ENCODE measurements at regions not wholly inside any gene's neighbourhood (a gene's known extent, or its start where the extent isn't known, plus 50 kb on each side); places are given as distances from the start of the nearest gene placed in this dataset.
"Not testable (repeated sequence)": the region's sequence is repeated elsewhere in the genome, so short reads cannot be mapped to it uniquely, and the experiment has no call there.

- DNase-seq; H3K9me2 ChIP-seq (replicated peaks; ENCODE audit: insufficient read depth, low read length); H3K79me2 ChIP-seq (ENCODE audit: low read length); H3K4me1 ChIP-seq (ENCODE audit: low read length); H3K9me3 ChIP-seq (ENCODE audit: low read length); H2AFZ ChIP-seq (ENCODE audit: low read length); H3K36me3 ChIP-seq (ENCODE audit: insufficient read depth, low read length); H4K20me1 ChIP-seq (ENCODE audit: insufficient read depth, low read depth, low read length); H3K4me2 ChIP-seq (ENCODE audit: low read depth, low read length, poor library complexity, severe bottlenecking); H3K9ac ChIP-seq (ENCODE audit: low read length); H3K27ac ChIP-seq (ENCODE audit: low read length); H3K4me3 ChIP-seq (ENCODE audit: low read length); H3K27me3 ChIP-seq (ENCODE audit: low read length): not testable (repeated sequence)
Measured at GRCh38 chr12:92375504-92375903, 229.9 kb upstream of the BTG1 start.

DNA sequence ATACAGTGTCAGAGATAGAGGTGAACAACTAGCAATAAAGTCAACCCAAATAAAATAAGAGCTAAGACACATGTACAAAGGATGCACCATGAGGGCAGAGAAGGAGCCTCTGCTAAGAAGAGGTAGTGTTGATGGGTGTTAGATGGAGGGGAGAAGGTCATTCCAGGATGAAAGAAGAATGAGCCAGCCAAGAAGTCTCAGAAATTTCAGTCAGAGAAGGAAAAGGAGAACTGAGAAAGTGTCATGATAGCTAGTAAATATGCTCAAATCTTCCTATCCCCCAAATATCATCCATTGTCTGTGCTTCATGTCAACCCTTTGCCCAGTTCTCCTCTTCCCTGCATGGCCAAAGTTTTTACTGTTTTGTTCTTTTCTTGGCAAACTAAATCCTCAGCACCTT, 225.2 kb upstream of the BTG1 start:
- H3K27ac ChIP-seq (ENCODE audit: low read length), result no peak overlapping the region
- no peaks in the 10 kb centered on the region for H3K27me3 ChIP-seq (ENCODE audit: low read length)
- no peaks in the 10 kb centered on the region for H3K79me2 ChIP-seq (ENCODE audit: low read length)
- no peak overlapping the region for H2AFZ ChIP-seq (ENCODE audit: low read length)
- no peaks in the 10 kb centered on the region for H4K20me1 ChIP-seq (ENCODE audit: insufficient read depth, low read depth, low read length)
- H3K9ac ChIP-seq (ENCODE audit: low read length), result no peak overlapping the region
- no peak for DNase-seq
- no peak overlapping the region for H3K4me2 ChIP-seq (ENCODE audit: low read depth, low read length, poor library complexity, severe bottlenecking)
- H3K9me3 ChIP-seq (ENCODE audit: low read length), result no peaks in the 10 kb centered on the region
- H3K4me1 ChIP-seq (ENCODE audit: low read length), result no peaks in the 10 kb centered on the region
- no peaks in the 10 kb centered on the region for H3K9me2 ChIP-seq (replicated peaks; ENCODE audit: insufficient read depth, low read length)
- H3K36me3 ChIP-seq (ENCODE audit: insufficient read depth, low read length), result no peaks in the 10 kb centered on the region
- no peak overlapping the region for H3K4me3 ChIP-seq (ENCODE audit: low read length)

DNA sequence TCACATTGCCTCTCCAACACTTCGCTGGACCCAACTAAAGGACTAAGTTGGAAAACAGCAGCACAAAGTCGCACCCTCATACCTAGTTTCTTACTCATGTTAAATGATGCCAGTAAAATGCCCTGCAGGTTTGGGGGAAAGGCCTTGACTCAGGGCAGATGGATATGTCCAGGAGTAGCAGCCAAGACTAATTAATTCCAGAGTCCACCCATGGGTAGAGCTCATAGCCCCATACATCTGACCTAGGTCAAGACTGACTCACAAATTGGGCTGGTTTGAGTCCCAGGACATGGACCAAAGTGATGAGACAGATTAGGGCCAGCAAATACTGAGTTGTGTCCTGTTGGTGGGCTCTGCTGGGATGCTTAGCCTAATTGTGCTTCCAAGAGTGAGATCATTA, 224.0 kb upstream of the BTG1 start:
- no peak overlapping the region for H3K4me2 ChIP-seq (ENCODE audit: low read depth, low read length, poor library complexity, severe bottlenecking)
- H3K9me3 ChIP-seq (ENCODE audit: low read length), result no peaks in the 10 kb centered on the region
- H3K36me3 ChIP-seq (ENCODE audit: insufficient read depth, low read length), result no peaks in the 10 kb centered on the region

GRCh38 chr12:92369056-92369455, 223.4 kb upstream of the BTG1 start:
- Histone ChIP-seq H3K9me2 (replicated peaks; ENCODE audit: insufficient read depth, low read length) (no peaks in the 10 kb centered on the region), H4K20me1 (ENCODE audit: insufficient read depth, low read depth, low read length) (no peaks in the 10 kb centered on the region), H3K4me1 (ENCODE audit: low read length) (peaks cover 15% of the 10 kb centered on the region)

More for the DNA sequence above, 224.0 kb upstream of the BTG1 start:
- H3K4me1 ChIP-seq (ENCODE audit: low read length), result peaks cover 9% of the 10 kb centered on the region
- H3K79me2 ChIP-seq (ENCODE audit: low read length), result no peaks in the 10 kb centered on the region
- no peak overlapping the region for H3K4me3 ChIP-seq (ENCODE audit: low read length)
- H3K9me2 ChIP-seq (replicated peaks; ENCODE audit: insufficient read depth, low read length), result no peaks in the 10 kb centered on the region
- DNase-seq, result no peak
- H4K20me1 ChIP-seq (ENCODE audit: insufficient read depth, low read depth, low read length), result no peaks in the 10 kb centered on the region
- H3K27ac ChIP-seq (ENCODE audit: low read length), result no peak overlapping the region
- H2AFZ ChIP-seq (ENCODE audit: low read length), result no peak overlapping the region
- H3K27me3 ChIP-seq (ENCODE audit: low read length), result no peaks in the 10 kb centered on the region
- no peak overlapping the region for H3K9ac ChIP-seq (ENCODE audit: low read length)

GRCh38 chr12:92365836-92366235, 220.2 kb upstream of the BTG1 start:
- H3K9ac ChIP-seq (ENCODE audit: low read length), result no peak overlapping the region
- no peak overlapping the region for H3K4me2 ChIP-seq (ENCODE audit: low read depth, low read length, poor library complexity, severe bottlenecking)
- no peak for DNase-seq
- H3K9me2 ChIP-seq (replicated peaks; ENCODE audit: insufficient read depth, low read length), result no peaks in the 10 kb centered on the region
- no peaks in the 10 kb centered on the region for H3K27me3 ChIP-seq (ENCODE audit: low read length)
- no peaks in the 10 kb centered on the region for H4K20me1 ChIP-seq (ENCODE audit: insufficient read depth, low read depth, low read length)
- peaks cover 34% of the 10 kb centered on the region for H3K4me1 ChIP-seq (ENCODE audit: low read length)
- no peak overlapping the region for H3K27ac ChIP-seq (ENCODE audit: low read length)
- no peak overlapping the region for H3K4me3 ChIP-seq (ENCODE audit: low read length)
- no peaks in the 10 kb centered on the region for H3K79me2 ChIP-seq (ENCODE audit: low read length)
- H3K9me3 ChIP-seq (ENCODE audit: low read length), result no peaks in the 10 kb centered on the region; the same call in 1 of the 2 replicates
- H2AFZ ChIP-seq (ENCODE audit: low read length), result no peak overlapping the region
- H3K36me3 ChIP-seq (ENCODE audit: insufficient read depth, low read length), result no peaks in the 10 kb centered on the region

More at GRCh38 chr12:92369056-92369455, 223.4 kb upstream of the BTG1 start:
- Histone ChIP-seq H3K27me3 (ENCODE audit: low read length) (no peaks in the 10 kb centered on the region), H3K79me2 (ENCODE audit: low read length) (no peaks in the 10 kb centered on the region), H3K27ac (ENCODE audit: low read length) (no peak overlapping the region), H2AFZ (ENCODE audit: low read length) (no peak overlapping the region), H3K9me3 (ENCODE audit: low read length) (no peaks in the 10 kb centered on the region), H3K4me2 (ENCODE audit: low read depth, low read length, poor library complexity, severe bottlenecking) (no peak overlapping the region), H3K36me3 (ENCODE audit: insufficient read depth, low read length) (no peaks in the 10 kb centered on the region), H3K4me3 (ENCODE audit: low read length) (no peak overlapping the region), H3K9ac (ENCODE audit: low read length) (no peak overlapping the region)
- DNase-seq, result no peak

DNA sequence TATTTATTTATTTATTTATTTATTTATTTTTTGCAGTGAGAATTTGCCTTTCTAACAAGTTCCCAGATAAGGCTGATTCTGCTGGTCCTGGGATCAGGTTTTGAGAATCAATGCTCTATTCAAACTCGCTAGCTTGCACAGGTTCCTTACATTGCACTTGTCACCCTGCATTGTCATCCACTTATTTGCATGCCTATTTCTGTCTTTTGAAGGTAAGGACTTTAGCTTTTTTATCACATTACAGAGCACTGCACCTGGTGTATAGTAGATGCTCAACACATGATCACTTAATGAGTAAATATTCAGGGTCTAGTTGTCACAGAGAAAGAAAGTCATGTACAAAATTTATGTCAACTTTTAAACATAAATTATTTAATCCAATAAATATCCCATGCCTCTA, 219.7 kb upstream of the BTG1 start:
- H3K4me1 ChIP-seq (ENCODE audit: low read length), result peaks cover 34% of the 10 kb centered on the region
- H3K9me2 ChIP-seq (replicated peaks; ENCODE audit: insufficient read depth, low read length), result no peaks in the 10 kb centered on the region
- H2AFZ ChIP-seq (ENCODE audit: low read length), result no peak overlapping the region
- no peaks in the 10 kb centered on the region; the same call in 1 of the 2 replicates for H3K9me3 ChIP-seq (ENCODE audit: low read length)
- DNase-seq, result peak; percentile 44
- H3K4me2 ChIP-seq (ENCODE audit: low read depth, low read length, poor library complexity, severe bottlenecking), result no peak overlapping the region
- H3K27ac ChIP-seq (ENCODE audit: low read length), result no peak overlapping the region
- H3K27me3 ChIP-seq (ENCODE audit: low read length), result 0 out of 2 replicates have a peak, but pooled peaks cover 2% of the 10 kb centered on the region
- no peaks in the 10 kb centered on the region for H3K79me2 ChIP-seq (ENCODE audit: low read length)
- H3K9ac ChIP-seq (ENCODE audit: low read length), result no peak overlapping the region
- H4K20me1 ChIP-seq (ENCODE audit: insufficient read depth, low read depth, low read length), result no peaks in the 10 kb centered on the region
- H3K4me3 ChIP-seq (ENCODE audit: low read length), result no peak overlapping the region
- H3K36me3 ChIP-seq (ENCODE audit: insufficient read depth, low read length), result no peaks in the 10 kb centered on the region

DNA sequence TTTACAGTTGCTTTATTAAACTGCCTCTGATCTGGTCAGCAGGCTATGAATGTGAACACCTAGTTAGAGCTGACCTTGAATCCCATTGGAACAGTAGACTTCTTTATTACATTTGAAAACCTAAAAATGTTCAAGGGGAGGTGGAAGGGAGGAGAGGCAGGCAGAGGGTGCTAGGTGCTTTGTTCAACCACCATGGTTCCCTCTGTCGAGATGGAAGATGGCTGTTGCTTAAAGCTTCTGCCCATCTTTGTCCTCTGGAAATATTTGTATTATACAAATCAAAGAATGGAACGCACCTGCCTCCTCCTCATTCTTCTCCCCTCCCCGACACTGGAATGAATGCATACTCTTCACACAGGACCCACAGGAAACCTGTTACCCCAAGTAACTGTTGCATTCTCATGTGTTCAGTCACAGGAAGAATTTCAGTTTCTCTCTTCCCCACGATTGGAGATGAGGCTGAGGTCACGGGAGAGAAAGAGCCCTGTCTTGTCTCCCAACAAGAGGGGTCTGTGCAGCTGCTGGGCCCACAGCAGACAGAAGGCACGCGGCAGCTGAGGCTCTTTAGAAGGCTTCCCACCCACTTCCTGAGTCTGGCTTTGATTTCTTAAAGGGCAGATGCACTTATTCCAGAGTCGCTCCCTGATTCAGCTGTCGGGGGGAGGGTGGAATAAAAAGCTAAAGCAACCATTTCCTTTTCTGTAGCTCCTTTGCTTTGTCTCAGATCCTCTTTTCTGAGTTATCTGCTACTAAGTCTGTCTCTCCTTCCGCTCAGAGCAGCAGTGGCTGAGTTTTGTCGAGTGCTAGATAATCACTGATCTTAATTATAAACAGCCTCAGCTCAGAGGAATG, 217.9 kb upstream of the BTG1 start:
- Histone ChIP-seq H3K9me2 (replicated peaks; ENCODE audit: insufficient read depth, low read length) (no peaks in the 10 kb centered on the region), H3K36me3 (ENCODE audit: insufficient read depth, low read length) (no peaks in the 10 kb centered on the region), H3K27ac (ENCODE audit: low read length) (peak overlapping the region; percentile 55), H3K4me2 (ENCODE audit: low read depth, low read length, poor library complexity, severe bottlenecking) (peak overlapping the region; percentile 45), H2AFZ (ENCODE audit: low read length) (peak overlapping the region; percentile 78; the same call in 1 of the 2 replicates), H3K4me3 (ENCODE audit: low read length) (peak overlapping the region; percentile 9; the same call in 1 of the 2 replicates), H4K20me1 (ENCODE audit: insufficient read depth, low read depth, low read length) (no peaks in the 10 kb centered on the region), H3K9me3 (ENCODE audit: low read length) (no peaks in the 10 kb centered on the region; the same call in 1 of the 2 replicates), H3K9ac (ENCODE audit: low read length) (peak overlapping the region; percentile 39; the same call in 1 of the 2 replicates), H3K4me1 (ENCODE audit: low read length) (peaks cover 34% of the 10 kb centered on the region), H3K27me3 (ENCODE audit: low read length) (0 out of 2 replicates have a peak, but pooled peaks cover 3% of the 10 kb centered on the region), H3K79me2 (ENCODE audit: low read length) (no peaks in the 10 kb centered on the region)
- DNase-seq, result peak; percentile 61

GRCh38 chr12:92362785-92363184, 217.1 kb upstream of the BTG1 start:
- Histone ChIP-seq H3K79me2 (ENCODE audit: low read length) (no peaks in the 10 kb centered on the region), H3K9me3 (ENCODE audit: low read length) (no peaks in the 10 kb centered on the region; the same call in 1 of the 2 replicates), H3K4me3 (ENCODE audit: low read length) (no peak overlapping the region), H4K20me1 (ENCODE audit: insufficient read depth, low read depth, low read length) (no peaks in the 10 kb centered on the region), H3K9ac (ENCODE audit: low read length) (no peak overlapping the region), H3K4me2 (ENCODE audit: low read depth, low read length, poor library complexity, severe bottlenecking) (peak overlapping the region; percentile 4), H3K27ac (ENCODE audit: low read length) (peak overlapping the region; percentile 55; the same call in 1 of the 2 replicates), H3K4me1 (ENCODE audit: low read length) (peaks cover 34% of the 10 kb centered on the region), H3K27me3 (ENCODE audit: low read length) (0 out of 2 replicates have a peak, but pooled peaks cover 3% of the 10 kb centered on the region), H3K9me2 (replicated peaks; ENCODE audit: insufficient read depth, low read length) (no peaks in the 10 kb centered on the region), H3K36me3 (ENCODE audit: insufficient read depth, low read length) (no peaks in the 10 kb centered on the region), H2AFZ (ENCODE audit: low read length) (peak overlapping the region; percentile 78; the same call in 1 of the 2 replicates)
- no peak for DNase-seq

All from Karpas-422 (cell line).